ENCODE measurements at regions not wholly inside any gene's neighbourhood (a gene's known extent, or its start where the extent isn't known, plus 50 kb on each side); places are given as distances from the start of the nearest gene placed in this dataset.

DNA sequence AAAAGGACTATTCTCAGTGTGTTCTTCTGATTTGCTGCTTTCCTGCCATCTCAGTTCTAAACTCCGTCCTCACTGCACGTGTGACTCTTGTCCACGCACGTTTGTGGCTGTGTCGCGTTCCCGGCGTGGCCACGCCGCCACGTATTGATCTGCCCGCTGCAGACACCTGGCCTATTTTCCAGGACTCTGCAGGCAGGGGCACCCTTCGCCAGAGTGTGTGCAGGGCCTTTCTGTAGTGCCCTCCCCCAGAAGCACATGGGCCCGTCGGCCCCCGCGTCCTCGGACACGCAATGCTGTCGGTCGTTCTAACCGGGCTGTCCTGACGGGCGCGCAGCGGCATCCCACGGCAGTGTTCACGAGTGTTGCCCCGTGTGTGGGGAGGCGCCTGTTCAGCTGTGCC, 87.6 kb downstream of the YTHDF1 start:
- DNase-seq (ENCODE audit: low read depth in 2 of 2), result no peak

DNA sequence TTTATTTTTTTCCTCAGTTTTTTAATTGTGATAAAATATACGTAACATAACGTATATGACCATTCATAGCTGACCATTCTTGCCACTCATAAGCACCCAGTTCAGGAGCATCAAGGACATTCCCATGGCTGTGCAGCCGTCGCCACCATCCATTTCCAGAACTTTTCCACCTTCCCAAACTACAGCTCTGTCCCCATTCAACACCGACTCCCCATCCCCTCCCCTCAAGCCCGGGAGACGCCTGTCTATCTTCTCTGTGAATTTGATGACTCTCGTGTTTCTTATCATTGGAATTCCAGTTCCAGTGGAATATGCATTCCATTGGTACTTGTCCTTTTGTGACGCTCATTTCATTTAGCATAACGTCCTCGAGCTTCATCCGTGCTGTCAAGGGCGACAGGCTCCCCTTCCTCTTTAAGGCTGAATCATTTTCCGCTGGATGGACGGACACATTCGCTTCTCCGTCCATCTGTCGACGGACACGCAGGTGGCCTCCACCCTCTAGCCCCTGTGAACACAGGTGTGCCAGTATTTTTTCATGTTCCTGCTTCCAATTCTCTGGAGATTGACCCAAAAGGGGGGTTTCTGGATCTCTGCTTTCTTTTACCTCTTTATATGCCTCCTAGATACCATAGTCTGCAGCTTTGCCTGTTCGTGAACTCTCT, 88.1 kb downstream of the YTHDF1 start:
- no peak for DNase-seq (ENCODE audit: low read depth in 2 of 2)

DNA sequence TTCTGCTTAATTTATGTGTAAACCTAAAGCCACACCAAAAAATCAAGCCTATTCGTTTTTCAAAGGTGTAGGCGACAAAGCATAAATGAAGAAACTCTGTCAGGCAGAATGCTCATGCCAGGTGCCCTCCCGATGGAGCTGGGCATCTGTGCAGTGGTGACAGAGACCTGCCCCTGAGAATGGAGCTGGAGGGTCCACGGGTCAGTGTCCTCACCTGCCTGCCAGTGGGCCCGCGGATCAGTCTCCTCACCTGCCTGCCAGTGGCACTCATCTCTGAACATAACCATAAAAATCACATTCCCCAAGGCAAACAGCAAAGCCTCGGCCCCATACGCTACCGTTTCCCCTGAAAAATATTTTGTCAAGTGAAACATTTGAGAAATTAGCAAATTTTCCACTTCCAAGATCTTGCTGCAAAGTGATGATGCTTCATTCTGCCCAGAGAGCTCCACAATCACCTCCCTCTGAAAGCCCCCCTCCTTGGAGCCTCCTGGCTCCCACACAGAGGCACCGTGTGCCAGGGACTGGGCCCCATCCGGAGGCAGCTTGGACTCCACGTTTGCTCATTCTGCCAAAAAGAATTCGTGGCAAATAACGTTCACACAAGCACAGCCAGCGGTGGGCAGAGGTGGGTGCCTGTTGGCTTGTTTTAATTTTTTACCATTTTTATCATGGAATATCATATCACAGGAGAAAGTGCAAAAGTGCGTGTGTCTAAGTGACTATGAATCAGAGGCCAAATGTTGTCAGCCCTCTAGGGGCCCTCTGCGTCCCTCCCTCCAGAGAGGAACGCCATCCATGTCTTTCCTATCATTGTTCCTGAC, 88.8 kb downstream of the YTHDF1 start:
- DNase-seq (ENCODE audit: low read depth in 2 of 2), result no peak

DNA sequence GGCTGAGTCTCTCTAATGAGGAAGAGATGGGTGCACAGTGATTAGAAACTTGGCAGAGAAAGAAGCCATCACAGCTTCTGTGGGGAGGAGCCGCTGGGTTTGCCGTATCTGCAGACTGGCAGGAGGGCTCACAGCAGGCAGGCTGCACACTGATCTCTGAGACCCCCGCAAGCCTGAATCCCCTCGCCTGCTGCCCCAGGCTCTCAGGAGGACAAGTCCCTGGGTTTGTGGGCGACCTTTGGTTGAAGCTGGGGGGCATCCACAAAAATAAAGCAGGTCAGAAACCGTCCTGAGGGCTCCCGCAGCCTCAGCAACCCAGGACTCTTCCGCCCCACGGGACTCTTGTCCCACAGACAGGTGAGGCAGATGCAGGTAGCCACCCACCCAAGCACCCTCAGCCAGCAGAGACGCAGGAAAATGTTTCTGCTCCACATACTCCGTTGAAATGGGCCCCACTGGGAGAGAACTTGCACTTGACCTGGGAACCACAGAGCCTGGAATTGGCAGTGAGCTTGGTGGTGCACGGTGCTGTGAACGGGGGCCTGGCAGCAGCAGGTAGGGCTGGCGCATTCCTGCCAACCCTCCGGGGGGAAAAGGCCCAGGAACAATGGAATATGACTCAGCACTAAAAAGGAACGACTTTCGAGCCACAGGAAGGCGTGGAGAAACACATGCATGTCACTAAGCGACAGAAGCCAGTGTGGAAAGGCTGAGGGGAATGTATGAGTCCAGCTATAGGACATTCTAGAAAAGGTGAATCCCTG, 89.9 kb downstream of the YTHDF1 start:
- no peak for DNase-seq (ENCODE audit: low read depth in 2 of 2)

DNA sequence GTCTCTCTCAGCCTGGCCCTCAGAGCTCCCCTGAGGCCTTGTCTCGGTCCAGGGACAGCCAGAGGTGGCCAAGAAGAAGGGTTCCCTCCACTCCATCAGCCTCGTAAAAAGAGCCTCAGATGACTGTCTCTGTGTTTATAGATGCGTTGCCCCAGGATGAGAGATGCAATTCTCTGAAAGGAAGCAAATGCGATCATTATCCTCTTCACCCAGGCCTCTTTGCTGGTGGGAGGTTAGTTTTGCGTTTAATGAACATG, 90.4 kb downstream of the YTHDF1 start:
- DNase-seq (ENCODE audit: low read depth in 2 of 2), result no peak

DNA sequence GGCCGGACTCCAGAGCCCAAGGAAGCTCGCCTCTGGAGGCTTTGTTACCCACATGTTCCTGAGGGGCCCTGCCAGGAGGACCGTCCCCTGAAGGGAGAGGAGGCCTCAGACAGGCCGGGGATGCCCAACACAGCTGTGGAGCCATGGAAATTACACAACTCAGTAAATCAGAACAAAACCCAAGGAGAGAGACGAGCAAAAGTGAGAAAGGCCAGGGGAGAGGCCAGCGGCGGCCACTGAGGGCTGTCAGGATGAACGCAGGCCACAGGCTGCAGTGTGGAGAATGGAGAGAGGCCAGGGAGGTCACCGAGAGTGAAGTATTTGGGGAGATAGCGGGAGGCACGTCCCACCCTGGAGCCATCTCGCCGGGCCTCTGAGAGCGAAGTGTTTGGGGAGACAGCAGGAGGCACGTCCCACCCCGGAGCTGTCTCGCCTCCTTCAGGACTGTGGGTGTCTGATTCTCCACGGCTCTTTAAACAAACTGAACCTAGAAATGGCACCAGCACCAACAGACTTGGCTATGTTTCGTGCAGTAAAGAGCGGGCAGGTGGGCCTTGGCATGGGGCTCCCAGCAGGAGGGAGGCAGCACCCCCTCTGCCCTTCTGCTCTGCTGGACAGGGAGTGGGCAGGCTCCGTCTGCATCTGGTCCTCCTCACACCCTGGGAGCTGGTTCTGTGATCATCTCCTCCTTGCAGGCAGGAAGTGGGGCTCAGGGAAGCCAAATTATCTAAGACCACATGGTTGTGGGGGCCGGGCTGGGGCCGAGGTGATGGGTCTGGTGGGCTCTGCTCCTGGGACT, 91.0 kb downstream of the YTHDF1 start:
- DNase-seq (ENCODE audit: low read depth in 2 of 2), result no peak

DNA sequence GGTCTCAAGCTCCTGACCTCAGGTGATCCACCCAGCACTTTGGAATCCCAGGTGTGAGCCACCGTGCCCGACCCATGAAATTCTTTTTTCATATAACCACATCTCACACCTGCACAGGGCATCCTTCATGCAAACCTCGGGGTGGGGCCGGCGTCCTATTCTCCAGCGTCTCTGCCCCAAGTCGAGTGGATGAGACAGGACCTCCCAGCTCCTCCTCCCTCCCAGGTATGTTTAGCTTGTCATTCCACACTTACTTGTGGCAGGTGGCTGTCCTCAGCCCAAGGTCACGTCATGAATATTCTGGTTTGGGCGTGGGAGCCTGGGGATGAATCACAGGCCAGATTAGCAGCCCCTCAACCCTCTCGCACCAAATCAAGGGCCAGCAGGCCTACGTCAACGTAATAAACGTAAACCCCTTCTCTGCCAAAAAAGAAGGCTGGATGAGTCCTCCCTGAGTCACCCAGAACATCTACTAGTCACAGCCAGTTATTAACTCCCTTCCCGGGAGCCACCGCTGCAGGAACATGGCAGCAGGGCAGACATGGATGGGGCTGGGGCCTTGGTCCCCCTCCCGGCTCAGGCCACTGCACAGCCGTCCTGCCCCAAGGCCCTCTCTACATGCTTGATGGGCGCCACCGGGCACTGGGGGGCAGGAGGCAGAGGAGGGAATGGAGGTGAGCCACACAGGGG, 91.7 kb downstream of the YTHDF1 start:
- DNase-seq (ENCODE audit: low read depth in 2 of 2), result no peak

DNA sequence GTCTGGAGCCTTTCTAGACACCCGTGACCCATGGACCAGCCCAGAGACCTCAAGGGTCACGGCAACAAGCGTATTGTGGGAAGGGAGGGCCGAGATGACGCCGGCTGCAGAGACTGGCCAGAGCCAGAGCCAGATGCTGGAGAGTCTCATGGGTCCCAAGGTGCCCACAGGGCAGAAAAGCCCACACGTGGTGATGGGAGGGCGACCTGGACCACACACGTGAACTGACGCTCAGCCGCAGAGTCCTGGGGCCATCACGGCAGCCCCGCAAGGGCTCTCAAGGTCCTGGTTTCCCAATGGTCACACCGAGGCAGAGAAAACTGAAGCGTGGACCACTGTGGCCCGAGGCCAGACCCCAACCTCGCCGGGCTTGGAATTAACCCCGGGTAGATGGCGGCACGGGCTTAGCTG, 92.6 kb downstream of the YTHDF1 start:
- no peak for DNase-seq (ENCODE audit: low read depth in 2 of 2)

DNA sequence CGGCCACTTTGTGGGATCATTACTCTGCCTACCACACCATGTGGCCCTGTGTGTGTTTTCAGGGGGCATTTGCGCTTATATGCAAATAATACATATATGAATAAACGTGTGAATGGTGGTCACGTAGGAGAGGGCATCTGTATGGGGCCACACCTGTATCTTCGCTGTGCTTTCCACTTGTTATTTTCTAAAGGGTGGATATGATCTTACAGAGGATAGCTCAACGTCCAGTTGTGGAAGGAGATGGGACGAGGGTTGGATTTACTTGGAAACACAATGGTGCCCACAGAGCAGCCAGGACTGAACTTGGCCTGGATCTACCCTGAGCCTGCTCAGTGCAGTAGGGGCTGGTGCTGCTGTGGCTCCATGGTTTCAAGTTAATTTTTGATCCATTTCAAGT, 93.3 kb downstream of the YTHDF1 start:
- no peak for DNase-seq (ENCODE audit: low read depth in 2 of 2)

DNA sequence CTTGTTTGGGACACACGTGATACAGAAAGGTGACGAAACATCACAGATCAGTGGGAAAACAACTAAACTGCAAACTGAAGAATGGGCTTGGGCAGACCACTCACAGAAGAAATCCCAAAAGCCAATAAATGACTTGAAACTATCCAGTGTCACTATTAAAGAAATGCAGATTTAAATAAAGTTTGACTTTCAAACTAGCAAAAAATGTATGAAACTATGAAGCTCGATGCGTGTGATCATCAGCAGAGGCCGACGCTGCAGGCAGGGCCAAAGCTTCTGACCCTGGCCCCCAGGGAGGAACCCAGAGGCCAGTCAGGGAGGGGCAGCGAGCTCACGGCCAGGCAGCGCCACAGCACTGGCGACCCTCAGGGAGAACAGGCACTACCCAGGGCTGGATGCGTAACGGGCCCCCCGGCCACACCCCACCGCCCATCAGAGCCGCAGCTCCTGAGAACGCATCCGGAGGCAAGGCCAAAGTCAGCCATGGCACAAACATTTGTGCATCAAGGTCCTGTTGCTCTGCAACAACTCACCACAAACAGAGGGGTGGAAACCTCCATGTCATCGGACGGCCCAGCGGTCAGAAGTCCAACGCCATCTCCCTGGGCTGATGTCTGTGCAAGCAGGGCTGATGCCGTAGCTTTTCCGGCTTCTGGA, 94.1 kb downstream of the YTHDF1 start:
- DNase-seq (ENCODE audit: low read depth in 2 of 2), result no peak

DNA sequence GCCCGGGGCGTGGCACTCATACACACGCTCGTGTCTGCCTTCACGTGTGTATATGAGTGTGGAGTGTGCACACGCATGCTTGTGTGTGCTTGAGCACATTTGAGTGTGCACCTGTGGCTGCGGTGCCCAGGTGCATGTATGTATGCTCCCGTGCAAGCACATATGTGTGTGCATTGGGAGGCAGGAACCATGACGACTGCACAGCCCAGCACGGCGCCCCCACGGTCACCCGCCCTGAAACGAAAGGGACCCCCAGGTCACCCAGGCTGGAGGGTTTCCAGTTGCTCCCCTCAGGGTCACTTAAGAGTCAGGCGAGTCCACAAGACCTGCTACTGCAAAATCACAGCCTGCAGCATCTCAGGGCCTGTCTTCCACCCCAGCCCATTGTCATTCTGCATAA, 94.7 kb downstream of the YTHDF1 start:
- no peak for DNase-seq (ENCODE audit: low read depth in 2 of 2)

DNA sequence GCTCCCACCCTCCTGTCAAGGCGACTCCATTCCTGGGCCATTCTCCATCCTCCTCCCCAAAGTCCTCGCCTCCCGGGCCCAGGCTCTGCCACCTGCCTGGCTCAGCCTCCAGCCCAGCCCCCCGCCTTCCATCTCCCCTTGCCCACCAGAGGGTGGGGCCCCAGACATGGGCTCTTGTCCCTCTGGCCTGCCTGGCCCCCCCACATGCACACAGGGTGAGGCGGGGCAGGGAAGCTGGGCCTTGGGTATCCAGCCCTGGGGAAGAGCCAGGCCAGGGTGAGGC, 95.2 kb downstream of the YTHDF1 start:
- DNase-seq (ENCODE audit: low read depth in 2 of 2), result no peak

DNA sequence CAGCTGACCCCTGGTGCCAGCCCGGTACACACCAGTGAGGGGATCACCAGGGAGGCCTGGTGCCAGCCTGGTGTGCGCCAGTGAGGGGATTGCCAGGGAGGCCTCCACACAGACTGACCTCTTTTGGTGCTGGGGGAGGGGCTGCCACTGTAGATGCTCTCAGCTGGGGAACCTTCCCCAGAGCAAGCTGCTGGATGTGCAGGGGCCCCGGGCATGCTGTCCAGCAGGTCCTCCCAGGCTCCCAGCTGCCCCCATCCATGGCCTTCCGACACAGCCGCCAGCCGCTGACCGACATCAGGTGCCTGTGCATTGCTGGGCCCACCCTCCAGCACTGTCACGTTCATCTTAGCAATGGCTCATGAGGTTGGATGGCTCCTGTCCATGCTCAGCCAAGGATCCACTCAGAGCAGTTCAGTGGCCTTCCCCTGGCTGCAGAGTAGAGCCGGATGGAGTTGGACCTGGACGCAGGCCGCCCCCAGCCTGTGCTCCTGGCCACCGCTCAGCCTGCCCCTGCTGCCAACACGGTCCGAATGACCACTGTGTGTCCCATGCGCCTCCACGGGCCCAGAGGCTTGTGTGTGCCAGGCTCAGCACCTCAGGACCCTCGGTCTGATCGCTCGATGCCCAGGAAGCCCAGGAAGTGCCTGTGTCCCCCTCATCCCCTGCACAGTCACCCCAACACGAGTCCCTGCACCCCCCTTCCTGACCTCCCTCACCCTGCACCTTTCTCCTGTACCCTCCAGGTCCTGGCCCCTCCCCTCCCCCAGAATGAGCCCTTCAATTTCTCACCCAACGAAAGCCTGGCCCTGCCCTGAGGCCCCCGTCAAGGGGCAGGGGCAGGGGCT, 95.7 kb downstream of the YTHDF1 start:
- no peak for DNase-seq (ENCODE audit: low read depth in 2 of 2)

DNA sequence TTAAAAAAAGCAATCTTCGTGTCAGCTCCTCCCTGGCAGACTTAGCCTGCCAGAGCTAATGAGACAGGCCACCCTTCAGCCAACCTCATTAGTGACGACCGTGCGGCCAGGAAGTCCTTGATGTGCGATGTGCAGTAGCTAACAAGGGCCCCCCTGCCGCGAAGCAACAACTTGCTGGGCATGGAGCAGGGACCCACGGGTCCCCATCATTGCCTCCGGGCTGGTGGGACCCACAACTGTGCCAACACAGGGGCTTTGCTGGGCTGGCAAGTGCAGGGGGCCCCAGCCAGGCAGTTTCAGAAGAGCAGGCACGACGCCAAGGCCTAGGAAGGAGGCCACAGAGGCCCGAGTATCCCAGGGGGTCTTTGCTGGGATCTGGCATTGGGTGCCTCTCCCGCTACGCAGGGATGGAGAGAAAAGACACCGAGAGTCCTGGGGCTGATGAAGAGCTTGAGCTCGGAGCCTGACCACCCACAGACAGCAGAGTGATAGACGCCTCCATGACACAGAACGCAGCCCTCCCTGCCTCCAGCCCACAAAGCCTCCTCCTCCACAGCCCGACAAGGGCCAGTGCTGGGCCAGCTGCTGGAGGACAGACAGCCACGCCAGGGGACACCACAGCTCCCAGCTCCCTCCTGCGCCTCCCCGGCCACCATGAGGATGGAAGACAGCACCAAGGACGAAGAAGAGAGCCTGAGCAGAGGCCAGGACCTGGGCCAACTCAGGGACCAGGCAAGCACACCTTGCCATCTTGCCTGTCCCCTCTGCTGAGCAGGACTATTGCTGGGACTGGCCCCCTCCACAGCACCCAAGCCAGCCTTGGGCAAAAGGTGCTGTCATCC, 96.6 kb downstream of the YTHDF1 start:
- DNase-seq (ENCODE audit: low read depth in 2 of 2), result no peak

DNA sequence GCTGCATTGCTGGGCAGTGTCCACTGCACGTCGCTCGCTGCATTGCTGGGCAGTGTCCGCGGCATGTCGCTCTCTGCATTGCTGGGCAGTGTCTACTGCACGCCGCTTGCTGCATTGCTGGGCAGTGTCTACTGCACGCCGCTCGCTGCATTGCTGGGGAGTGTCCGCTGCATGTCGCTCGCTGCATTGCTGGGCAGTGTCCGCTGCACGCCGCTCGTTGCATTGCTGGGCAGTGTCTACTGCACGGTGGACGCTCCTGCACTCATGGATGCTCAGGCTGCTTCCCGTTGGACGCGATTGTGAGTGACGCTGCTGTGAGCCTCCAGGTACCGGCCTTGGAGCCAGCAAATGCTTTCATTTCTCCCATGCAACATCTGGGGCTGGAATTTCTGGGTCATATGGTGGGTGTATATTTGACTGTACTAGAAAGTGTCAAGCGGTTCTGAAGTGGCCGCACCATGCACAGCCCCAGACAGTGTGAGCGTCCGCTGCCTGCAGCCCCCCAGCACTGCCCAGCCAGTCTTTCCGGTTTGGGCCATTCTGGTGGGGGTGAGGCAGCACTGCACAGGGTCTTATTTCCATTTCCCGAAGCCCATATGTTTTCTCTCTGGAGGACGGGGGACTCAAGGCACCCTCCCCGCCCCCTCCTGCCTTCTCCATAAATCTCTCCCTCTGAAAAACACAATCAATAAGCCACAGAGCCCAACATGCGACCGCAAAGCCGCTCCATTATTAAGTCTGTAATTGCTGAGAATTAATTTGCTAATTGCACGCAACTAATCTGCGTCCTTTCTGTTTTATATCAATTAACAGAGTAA, 97.4 kb downstream of the YTHDF1 start:
- no peak for DNase-seq (ENCODE audit: low read depth in 2 of 2)

DNA sequence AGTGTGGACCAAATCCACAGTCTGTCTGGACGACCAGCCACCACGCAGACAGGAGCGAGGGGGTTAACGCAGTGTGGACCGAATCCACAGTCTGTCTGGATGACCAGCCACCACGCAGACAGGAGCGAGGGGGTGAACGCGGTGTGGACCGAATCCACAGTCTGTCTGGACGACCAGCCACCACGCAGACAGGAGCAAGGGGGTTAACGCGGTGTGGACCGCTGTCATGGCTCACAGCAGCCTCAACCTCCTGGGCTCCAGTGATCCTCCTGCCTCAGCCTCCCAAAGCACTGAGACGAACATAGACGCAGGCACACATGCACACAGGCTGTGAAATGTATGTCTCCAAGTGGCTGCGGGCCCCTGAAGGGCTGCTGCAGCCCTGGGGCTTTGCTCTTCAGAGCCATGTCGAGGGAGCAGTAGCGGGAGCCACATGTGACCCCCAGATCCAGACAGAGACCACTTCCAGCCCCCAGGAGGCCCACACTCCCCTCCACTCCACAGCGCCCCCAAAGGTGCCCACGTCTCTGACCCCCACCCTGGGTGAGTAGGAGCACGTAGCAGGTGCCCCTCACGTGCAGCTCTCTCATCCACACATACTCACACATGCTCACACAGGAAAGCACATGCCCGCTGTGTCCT, 98.1 kb downstream of the YTHDF1 start:
- DNase-seq (ENCODE audit: low read depth in 2 of 2), result no peak

DNA sequence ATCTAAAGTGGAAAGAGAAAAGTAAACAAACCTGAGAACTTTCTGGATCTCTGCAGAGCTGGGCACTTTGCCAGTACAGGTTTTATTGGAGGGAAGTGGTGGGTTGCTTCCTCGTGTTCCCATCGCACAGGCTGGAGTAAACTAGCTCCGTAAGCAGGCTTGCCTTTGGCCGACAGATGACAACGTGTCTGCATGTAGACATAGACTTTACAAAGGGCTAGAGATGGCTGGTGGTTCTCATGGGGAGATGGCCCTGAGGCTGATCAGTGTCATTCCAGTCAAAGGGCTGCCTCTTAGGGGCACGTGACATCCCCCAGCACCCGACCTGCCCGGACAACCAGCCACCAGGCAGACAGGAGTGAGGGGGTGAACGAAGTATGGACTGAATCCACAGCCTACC, 98.8 kb downstream of the YTHDF1 start:
- DNase-seq (ENCODE audit: low read depth in 2 of 2), result no peak

All from stimulated activated CD8-positive, alpha-beta memory T cell treated with anti-CD3 and anti-CD28 coated beads, Interleukin-15, amount 100 ng/mL, for 48 hours (primary cell).